Inferior parietal cortex (tissue), 1 donor: ENCODE measurements at regions not wholly inside any gene's neighbourhood (a gene's known extent, or its start where the extent isn't known, plus 50 kb on each side); places are given as distances from the start of the nearest gene placed in this dataset.
"Not testable (repeated sequence)": the region's sequence is repeated elsewhere in the genome, so short reads cannot be mapped to it uniquely, and the experiment has no call there.

Experiments
- DNase-seq: peaks from one replicate; pipeline ENCODE4 v3.0.0-alpha.2; 2016; ENCODE audit errors: extremely low spot score

GRCh38 chr5:66413931-66414330 lies 182.3 kb upstream of the MAST4 start:
- DNase-seq: peak; percentile 17

GRCh38 chr5:66415208-66415607 lies 181.0 kb upstream of the MAST4 start:
- no peak for DNase-seq

- DNase-seq: no peak
These were observed 179.5 kb upstream of the MAST4 start for GRCh38 chr5:66416698-66417097.

GRCh38 chr5:66417781-66418180 lies 178.4 kb upstream of the MAST4 start:
- peak; percentile 6 for DNase-seq

- no peak for DNase-seq
These were observed 172.7 kb upstream of the MAST4 start for GRCh38 chr5:66423484-66423883.

- no peak for DNase-seq
These were observed 170.4 kb upstream of the MAST4 start for GRCh38 chr5:66425842-66426241.

GRCh38 chr5:66426259-66427138 lies 169.7 kb upstream of the MAST4 start:
- no peak for DNase-seq

GRCh38 chr5:66427139-66427442 lies 169.1 kb upstream of the MAST4 start:
- no peak for DNase-seq

GRCh38 chr5:66436721-66437120 lies 159.5 kb upstream of the MAST4 start:
- no peak for DNase-seq

- no peak for DNase-seq
These were observed 158.1 kb upstream of the MAST4 start for GRCh38 chr5:66438087-66438486.

- DNase-seq: no peak
These were observed 157.5 kb upstream of the MAST4 start for GRCh38 chr5:66438696-66439095.

- no peak for DNase-seq
These were observed 156.0 kb upstream of the MAST4 start for GRCh38 chr5:66440202-66440680.

GRCh38 chr5:66441351-66441750 lies 154.8 kb upstream of the MAST4 start:
- no peak for DNase-seq

- DNase-seq: no peak
These were observed 153.2 kb upstream of the MAST4 start for GRCh38 chr5:66442951-66443445.

GRCh38 chr5:66443462-66444130 lies 152.6 kb upstream of the MAST4 start:
- DNase-seq: no peak

GRCh38 chr5:66448070-66448469 lies 148.1 kb upstream of the MAST4 start:
- DNase-seq: not testable (repeated sequence)

GRCh38 chr5:66450237-66450636 lies 146.0 kb upstream of the MAST4 start:
- DNase-seq: no peak

GRCh38 chr5:66450988-66451387 lies 145.2 kb upstream of the MAST4 start:
- DNase-seq: no peak

GRCh38 chr5:66452109-66452508 lies 144.1 kb upstream of the MAST4 start:
- DNase-seq: no peak

- DNase-seq: no peak
These were observed 141.8 kb upstream of the MAST4 start for GRCh38 chr5:66454186-66455078.

GRCh38 chr5:66459728-66460127 lies 136.5 kb upstream of the MAST4 start:
- DNase-seq: no peak

- DNase-seq: no peak
These were observed 128.6 kb upstream of the MAST4 start for GRCh38 chr5:66467564-66467963.
